Hepatocyte (in vitro differentiated cells): ENCODE measurements at regions not wholly inside any gene's neighbourhood (a gene's known extent, or its start where the extent isn't known, plus 50 kb on each side); places are given as distances from the start of the nearest gene placed in this dataset.

Experiments used
- CTCF ChIP-seq: fragments of 200-600 bp; sonication (generic); IDR thresholded peaks from 2 replicates; pipeline ENCODE4 v1.5.1; 2016; ENCODE audit warnings: antibody characterized with exemption, mild to moderate bottlenecking; ENCODE audit not compliant: poor library complexity
- EZH2 ChIP-seq: fragments of 200-600 bp; sonication (generic); IDR thresholded peaks from 2 replicates; pipeline ENCODE4 v1.6.1; 2016; ENCODE audit warnings: antibody characterized with exemption, mild to moderate bottlenecking, borderline replicate concordance

GRCh38 chr4:24278693-24279092 is 305.7 kb downstream of the DHX15 start:
- TF ChIP-seq CTCF = no peak
- TF ChIP-seq EZH2 = no peak
